ENCODE measurements at regions not wholly inside any gene's neighbourhood (a gene's known extent, or its start where the extent isn't known, plus 50 kb on each side); places are given as distances from the start of the nearest gene placed in this dataset.
"Not testable (repeated sequence)": the region's sequence is repeated elsewhere in the genome, so short reads cannot be mapped to it uniquely, and the experiment has no call there.

- no peak for DNase-seq
Observed at GRCh38 chr16:35195173-35195863, 1735.9 kb downstream of the TP53TG3F start.

GRCh38 chr16:35195864-35196216 lies 1736.4 kb downstream of the TP53TG3F start:
- no peak for DNase-seq

- DNase-seq, result no peak
Observed at GRCh38 chr16:35196313-35196712, 1736.9 kb downstream of the TP53TG3F start.

GRCh38 chr16:35197656-35198055 lies 1738.2 kb downstream of the TP53TG3F start:
- no peak for DNase-seq

GRCh38 chr16:35198223-35199199 lies 1739.1 kb downstream of the TP53TG3F start:
- no peak for DNase-seq

- DNase-seq, result no peak
Observed at GRCh38 chr16:35200662-35201061, 1741.2 kb downstream of the TP53TG3F start.

- DNase-seq, result no peak
Observed at GRCh38 chr16:35201151-35201550, 1741.7 kb downstream of the TP53TG3F start.

GRCh38 chr16:35203636-35204035 lies 1744.2 kb downstream of the TP53TG3F start:
- DNase-seq, result no peak

GRCh38 chr16:35207059-35207999 lies 1747.9 kb downstream of the TP53TG3F start:
- DNase-seq, result no peak

- DNase-seq, result no peak
Observed at GRCh38 chr16:35208001-35208935, 1748.9 kb downstream of the TP53TG3F start.

GRCh38 chr16:35210681-35211433 lies 1751.4 kb downstream of the TP53TG3F start:
- DNase-seq, result no peak

GRCh38 chr16:35214840-35215239 lies 1755.4 kb downstream of the TP53TG3F start:
- no peak for DNase-seq

GRCh38 chr16:35215287-35215686 lies 1755.9 kb downstream of the TP53TG3F start:
- no peak for DNase-seq

GRCh38 chr16:35216261-35216660 lies 1756.8 kb downstream of the TP53TG3F start:
- not testable (repeated sequence) for DNase-seq

GRCh38 chr16:35221482-35222185 lies 1762.2 kb downstream of the TP53TG3F start:
- no peak for DNase-seq

GRCh38 chr16:35234679-35235078 lies 1775.3 kb downstream of the TP53TG3F start:
- DNase-seq, result no peak

- no peak for DNase-seq
Observed at GRCh38 chr16:35239561-35239960, 1780.1 kb downstream of the TP53TG3F start.

GRCh38 chr16:35249051-35249450 lies 1789.6 kb downstream of the TP53TG3F start:
- no peak for DNase-seq
